NCI-H226 (cell line): ENCODE measurements at regions not wholly inside any gene's neighbourhood (a gene's known extent, or its start where the extent isn't known, plus 50 kb on each side); places are given as distances from the start of the nearest gene placed in this dataset.
"Not testable (repeated sequence)": the region's sequence is repeated elsewhere in the genome, so short reads cannot be mapped to it uniquely, and the experiment has no call there.

Experiments used
- DNase-seq: peaks from one replicate; pipeline ENCODE4 v3.0.0-alpha.2; 2015

DNA sequence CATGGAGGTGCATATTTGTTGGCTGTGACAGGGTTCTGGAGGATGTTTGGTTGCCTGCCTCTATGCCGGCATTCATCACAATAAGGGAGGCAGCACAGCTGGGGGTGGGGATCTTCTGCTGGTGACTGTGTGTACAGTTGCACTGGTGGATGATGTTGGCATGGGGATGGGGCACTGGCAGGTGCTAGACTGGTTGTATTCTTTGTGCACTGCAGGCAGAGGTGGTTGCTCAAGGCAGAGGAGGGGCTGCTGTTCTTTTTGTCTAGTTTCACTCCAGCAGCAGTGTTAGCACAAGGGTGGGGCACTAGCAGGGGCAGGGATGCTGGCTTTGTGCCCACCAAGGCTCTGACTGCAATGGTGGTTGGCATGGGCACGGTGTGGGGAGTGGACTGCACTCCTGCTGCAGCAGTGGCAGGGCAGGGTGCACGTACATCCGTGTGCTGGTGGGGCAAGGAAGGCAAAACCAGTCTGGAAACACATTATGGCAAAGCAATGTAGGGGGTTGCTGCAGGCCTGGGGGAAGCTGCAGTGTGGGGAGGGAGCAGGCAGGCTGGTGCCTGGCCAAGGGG is 69.3 kb downstream of the ISOC1 start:
- no peak for DNase-seq

DNA sequence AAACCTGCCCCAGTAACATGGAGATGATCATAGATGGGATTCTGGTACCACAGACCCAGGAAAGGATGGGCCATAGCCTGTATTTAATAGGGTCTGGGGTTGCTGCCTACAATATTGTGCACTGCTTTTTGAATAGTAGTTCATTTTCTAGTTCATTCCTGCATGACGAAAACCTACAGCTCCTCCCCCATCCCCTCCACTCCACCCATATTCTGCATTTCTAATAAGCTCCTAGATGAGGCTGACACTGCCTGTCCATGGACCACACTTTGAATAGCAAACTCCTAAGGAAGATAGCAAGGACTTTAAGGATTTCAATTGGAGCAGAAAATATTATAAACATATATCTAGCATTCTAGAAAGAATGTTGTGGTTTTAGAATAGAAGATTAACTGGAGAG is 75.5 kb downstream of the ISOC1 start:
- no peak for DNase-seq

DNA sequence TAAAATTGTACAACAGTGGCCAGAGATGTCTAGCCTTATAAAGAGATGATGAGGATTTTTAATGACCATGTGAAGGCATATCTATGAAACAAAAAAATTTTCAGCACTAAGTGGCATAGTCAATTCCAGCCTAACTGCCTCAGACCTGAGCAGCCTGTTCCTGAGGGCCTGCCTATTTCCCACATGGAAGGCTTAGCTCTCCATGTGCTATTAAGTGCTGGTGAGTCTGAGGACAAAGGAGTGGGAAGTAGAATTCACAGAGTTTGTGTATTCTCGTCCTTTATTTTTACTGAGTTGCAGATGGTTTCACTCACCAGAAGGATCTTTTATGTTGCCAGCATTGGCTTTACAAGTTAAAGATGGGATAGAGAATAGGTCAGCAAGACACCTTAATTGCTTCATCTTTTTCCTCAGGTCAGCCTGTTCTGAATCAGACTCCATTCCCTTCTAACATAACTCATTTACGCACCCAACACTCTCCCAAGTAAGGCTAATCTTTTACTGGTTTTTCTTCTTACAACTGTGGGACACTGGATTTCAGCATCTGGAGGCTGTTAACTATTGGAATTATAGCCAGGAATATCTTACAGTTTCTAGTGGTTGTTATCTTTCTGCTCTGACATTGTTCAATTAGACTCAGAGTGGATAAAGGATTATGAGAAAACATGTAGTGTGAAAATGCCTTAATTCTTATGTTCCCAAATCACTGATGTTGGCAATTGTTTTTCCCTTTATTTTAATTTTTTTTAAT is 76.8 kb downstream of the ISOC1 start:
- no peak for DNase-seq

- no peak for DNase-seq
Measured at GRCh38 chr5:129172580-129172979, 78.0 kb downstream of the ISOC1 start.

DNA sequence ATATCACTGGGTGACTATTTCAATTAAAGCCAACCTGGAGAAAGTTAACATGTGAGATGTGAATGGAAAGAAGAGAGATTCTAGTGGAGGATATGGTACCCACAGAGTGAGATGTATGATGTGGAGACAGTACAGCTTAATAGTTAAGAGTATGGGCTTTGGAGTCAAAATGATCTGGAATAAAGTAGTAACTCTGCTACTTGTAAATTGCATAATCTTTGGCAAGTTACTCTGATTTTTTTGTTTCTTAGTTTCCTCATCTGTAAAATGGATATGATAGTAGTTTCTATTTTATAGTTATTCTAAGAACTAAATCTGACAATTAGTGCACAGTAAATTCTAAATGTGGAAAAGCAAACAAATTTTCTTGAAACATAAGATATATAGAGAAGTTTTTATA is 79.2 kb downstream of the ISOC1 start:
- no peak for DNase-seq

- DNase-seq, result no peak
Measured at GRCh38 chr5:129174480-129174879, 79.9 kb downstream of the ISOC1 start.

DNA sequence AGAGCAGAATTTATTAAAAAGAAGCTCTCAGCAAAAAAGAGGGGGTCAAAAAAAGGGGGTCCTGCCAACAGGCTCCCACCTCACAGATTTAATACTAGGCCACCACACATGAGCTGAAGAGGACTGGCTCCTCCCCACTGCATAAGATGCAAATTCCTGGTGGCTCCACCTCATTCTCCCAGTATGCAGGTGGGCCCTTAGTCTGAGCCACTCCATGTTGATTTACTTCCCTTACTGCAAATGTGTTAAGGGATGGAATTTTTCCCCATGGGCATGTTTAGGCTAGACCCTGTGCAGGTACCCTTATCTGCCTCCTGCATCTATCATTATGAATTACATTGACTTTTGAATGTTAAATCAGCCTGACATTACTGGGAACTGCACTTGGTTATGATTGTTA is 82.9 kb downstream of the ISOC1 start:
- no peak for DNase-seq

GRCh38 chr5:129199308-129199707 is 104.8 kb downstream of the ISOC1 start:
- DNase-seq, result no peak

GRCh38 chr5:129204525-129204924 is 110.0 kb downstream of the ISOC1 start:
- DNase-seq, result no peak

DNA sequence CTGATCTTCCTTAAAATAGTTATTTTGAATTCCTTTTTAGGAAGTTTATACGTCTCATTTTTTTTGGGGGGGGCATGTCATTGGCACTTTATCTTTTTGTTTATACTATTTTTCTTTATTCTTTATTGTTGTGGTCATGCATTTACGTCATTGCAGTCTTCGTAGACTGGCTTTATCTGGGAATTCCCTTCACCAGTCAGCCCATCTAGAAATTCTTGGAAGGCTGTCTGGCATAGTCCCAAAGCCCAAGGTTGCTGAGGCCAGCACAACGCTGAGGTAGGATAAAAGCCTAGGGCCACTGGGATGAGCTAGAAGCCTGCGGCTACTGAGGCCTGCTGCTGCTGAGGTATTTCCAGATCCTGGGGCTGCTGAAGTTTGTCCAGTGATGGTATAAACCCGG is 121.5 kb downstream of the ISOC1 start:
- peak; percentile 28 for DNase-seq

DNA sequence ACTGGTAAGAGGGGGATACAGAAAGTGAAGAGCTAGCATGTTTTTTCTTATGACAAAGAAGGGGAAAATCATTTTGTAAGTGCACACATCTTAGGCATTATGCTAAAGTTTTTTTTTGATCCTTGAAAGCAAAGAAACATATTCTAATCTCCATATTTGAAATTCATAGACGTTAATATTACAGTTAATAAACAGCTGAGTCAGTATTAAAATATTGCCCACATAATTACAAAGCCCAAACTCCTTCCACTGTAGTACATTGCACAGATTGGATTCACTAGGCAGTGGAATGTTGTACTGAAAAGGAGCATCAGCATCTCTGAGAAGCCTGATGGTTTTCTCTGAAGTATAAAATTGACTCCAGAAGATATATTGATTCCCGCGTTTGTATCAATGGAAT is 122.6 kb downstream of the ISOC1 start:
- no peak for DNase-seq

- no peak for DNase-seq
Measured at GRCh38 chr5:129223178-129223577, 128.6 kb downstream of the ISOC1 start.

GRCh38 chr5:129228577-129228976 is 134.0 kb downstream of the ISOC1 start:
- DNase-seq, result no peak

DNA sequence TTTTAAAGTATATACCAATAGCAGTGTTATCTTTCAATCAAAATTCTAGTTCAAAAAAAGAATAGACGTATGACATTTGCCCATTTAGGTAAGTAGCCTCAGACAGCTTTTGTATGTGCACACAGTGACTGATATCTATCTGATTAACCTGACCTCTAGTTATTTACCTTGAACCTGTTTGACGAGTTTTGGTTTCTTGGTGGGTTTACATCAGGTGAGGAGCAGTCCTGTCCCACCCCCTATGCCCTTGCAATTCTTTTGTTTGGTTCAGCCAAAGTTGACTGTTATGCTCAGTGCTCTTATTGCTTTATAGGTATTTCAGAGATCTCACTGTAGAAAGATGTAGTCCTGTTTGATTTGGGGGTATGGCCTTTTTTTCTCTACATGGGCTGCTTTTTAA is 147.2 kb downstream of the ISOC1 start:
- DNase-seq, result no peak

DNA sequence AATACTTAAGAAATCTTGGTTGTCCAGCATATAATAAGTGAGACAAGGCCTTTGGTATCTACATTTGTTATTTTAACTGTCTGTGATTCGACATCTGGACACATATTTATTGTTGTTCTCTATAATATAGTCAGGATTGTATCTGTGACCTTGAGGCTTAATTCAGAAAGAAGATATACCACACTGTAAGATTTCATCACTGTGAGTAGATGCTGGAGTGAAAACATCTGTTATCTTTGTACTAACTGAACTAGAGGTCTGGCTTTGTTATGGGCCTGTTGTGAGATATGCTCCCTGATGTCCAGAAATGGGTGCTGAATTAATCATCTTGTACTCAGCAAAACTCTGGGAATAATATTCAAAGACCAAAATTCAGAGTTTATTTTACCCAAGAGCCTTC is 148.5 kb downstream of the ISOC1 start:
- no peak for DNase-seq

DNA sequence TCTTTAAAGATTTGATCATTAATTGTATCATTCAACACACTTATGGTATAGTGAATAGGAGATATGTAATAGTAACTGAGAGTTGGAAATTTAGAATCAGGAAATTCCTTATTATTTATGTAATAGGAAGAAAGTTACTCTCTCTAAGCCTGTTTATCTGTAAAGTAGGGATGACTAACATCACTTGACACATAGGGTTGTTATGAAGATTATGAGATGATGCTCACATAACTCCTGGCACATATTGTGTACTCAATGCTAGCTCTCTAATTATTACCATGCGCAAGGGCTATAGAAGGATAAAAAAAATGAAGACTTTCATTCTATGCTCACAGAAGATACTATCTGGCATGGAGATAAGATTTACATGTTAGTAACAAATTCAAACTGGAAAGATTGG is 149.9 kb downstream of the ISOC1 start:
- peak; percentile 3 for DNase-seq

GRCh38 chr5:129245489-129245888 is 150.9 kb downstream of the ISOC1 start:
- no peak for DNase-seq

- DNase-seq, result no peak
Measured at GRCh38 chr5:129246088-129246487, 151.5 kb downstream of the ISOC1 start.

DNA sequence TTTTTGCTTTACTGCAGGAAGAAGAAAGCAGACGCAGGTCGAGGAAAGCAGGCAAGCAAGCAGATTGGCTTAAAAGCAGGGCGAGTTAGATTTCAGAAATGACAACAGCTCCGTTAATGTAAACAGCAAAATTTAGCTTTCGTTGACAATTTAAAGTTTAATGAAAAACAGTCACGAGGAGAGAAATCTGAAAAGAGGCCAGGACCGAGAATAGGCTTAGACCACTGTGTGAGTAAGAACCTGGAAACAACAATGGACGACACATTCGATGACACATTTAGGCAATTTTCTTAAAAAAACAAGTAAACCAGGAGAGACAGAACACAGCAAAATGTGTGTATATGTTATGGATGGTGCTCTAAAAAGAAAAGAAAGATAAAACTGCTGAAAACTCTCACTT is 155.3 kb downstream of the ISOC1 start:
- DNase-seq, result no peak

- no peak for DNase-seq
Measured at GRCh38 chr5:129271308-129271707, 176.8 kb downstream of the ISOC1 start.

- DNase-seq, result no peak
Measured at GRCh38 chr5:129284010-129284409, 176.1 kb upstream of the ADAMTS19 start.

DNA sequence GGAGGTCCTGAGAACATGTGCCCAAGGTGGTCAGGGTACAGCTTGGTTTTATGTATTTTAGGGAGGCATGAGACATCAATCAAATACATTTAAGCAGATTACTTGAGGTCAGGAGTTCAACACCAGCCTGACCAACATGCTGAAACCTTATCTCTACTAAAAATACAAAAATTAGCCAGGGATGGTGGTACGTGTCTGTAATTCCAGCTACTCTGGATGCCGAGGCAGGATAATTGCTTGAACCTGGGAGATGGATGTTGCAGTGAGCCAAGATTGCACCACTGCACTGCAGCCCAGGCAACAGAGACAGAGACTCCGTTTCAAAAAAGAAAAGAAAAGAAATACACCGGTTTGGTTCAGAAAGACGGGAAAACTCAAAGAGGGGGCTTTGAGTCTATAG is 165.9 kb upstream of the ADAMTS19 start:
- DNase-seq, result not testable (repeated sequence)

GRCh38 chr5:129306725-129307124 is 153.4 kb upstream of the ADAMTS19 start:
- DNase-seq, result no peak

GRCh38 chr5:129322968-129323367 is 137.1 kb upstream of the ADAMTS19 start:
- DNase-seq, result no peak

DNA sequence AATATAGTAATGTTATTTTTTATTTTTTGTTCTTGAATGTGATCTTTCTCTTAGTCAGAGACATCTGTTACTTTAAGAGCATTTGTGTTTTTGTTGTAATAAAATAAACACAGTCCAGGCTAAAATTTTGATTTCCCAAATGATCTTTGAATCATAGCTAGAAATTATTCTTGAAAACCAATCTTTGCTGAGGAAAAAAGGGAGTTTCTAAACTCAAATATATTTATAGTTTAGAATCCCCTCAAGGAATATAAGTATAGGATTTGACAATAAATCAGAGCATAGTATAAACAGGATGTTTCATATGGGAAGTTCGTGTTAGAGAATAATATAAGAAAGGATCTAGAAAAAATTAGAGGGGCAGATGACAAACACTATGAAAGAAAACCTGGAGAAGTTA is 118.8 kb upstream of the ADAMTS19 start:
- DNase-seq, result no peak
